Heart right ventricle (tissue), 16 donors: ENCODE measurements at regions not wholly inside any gene's neighbourhood (a gene's known extent, or its start where the extent isn't known, plus 50 kb on each side); places are given as distances from the start of the nearest gene placed in this dataset.

Experiments
- ATAC-seq, 8 donors: fragments of 200-7000 bp; cut with Tn5 transposase; one replicate each; pipeline ENCODE4 v1.9.1; 2020; ENCODE audit warnings: mild to moderate bottlenecking in 8 of 8, moderate library complexity in 8 of 8, moderate number of reproducible peaks in 1 of 8
- DNase-seq, 2 donors: peaks; one replicate each; pipeline ENCODE4 v3.0.0-alpha.2; 2020
- H3K27ac ChIP-seq, 10 donors: fragments of 200-600 bp; sonication (generic) in 2 of 10; one replicate each; pipeline versions ENCODE4 v1.5.0 to v1.8.0; 2020 to 2022; ENCODE audit warnings: mild to moderate bottlenecking in 3 of 10
- H3K27me3 ChIP-seq, 7 donors: fragments of 200-600 bp; one replicate each; pipeline ENCODE4 v1.8.0; 2021 to 2022; ENCODE audit warnings: mild to moderate bottlenecking in 2 of 7
- H3K36me3 ChIP-seq, 9 donors: fragments of 200-600 bp; sonication (generic) in 1 of 9; one replicate each; pipeline versions ENCODE4 v1.5.0 to v1.8.0; 2020 to 2022; ENCODE audit warnings: mild to moderate bottlenecking in 2 of 9
- H3K4me1 ChIP-seq, 9 donors: fragments of 200-600 bp; sonication (generic) in 1 of 9; one replicate each; pipeline versions ENCODE4 v1.5.0 to v1.8.0; 2020 to 2022; ENCODE audit warnings: mild to moderate bottlenecking in 4 of 9
- H3K4me3 ChIP-seq, 10 donors: fragments of 200-600 bp; sonication (generic) in 2 of 10; one replicate each; pipeline versions ENCODE4 v1.5.0 to v1.8.0; 2020 to 2022; ENCODE audit warnings: mild to moderate bottlenecking in 7 of 10, moderate library complexity in 2 of 10
- H3K9me3 ChIP-seq, 11 donors: fragments of 200-600 bp in 10 of 11; sonication (generic) in 2 of 11; one replicate each; pipeline versions ENCODE4 v1.5.0 to v1.8.0; 2013 to 2022; ENCODE audit warnings: mild to moderate bottlenecking in 2 of 11, control low read depth in 1 of 11, moderate library complexity in 1 of 11
- CTCF ChIP-seq, 9 donors: fragments of 200-600 bp; sonication (generic) in 2 of 9; IDR thresholded peaks; one replicate each; pipeline versions ENCODE4 v1.5.0 to v1.8.0; 2021 to 2022; ENCODE audit warnings: antibody characterized with exemption in 9 of 9, mild to moderate bottlenecking in 5 of 9, moderate library complexity in 1 of 9
- WGBS, 2 donors: extraction: QIAGEN DNeasy Blood & Tissue Kit; methylation state at CpG; one replicate each; pipeline ENCODE4 v1.1.7; 2013; ENCODE audit warnings: inconsistent platforms in 1 of 2; 5-methylcytosine and 5-hydroxymethylcytosine counted together
- intact Hi-C, 10 donors: fragments of 100-400 bp; cut with DNase I; formaldehyde crosslinking; loops; one replicate each; pipeline versions ENCODE4 v1.11.1 to v1.14.2; 2022
- donor health status: Arrhythmogenic right ventricular cardiomyopathy.
- donor health status: ischemic (EF 13 %, LVEDD 7.1; RV severe dilation, severe dysfunction).
- donor health status: healthy with polysubstance abuse.
- donor health status: DM: no; HTN: yes; CAD: no.
- donor health status: DM: no; HTN: no; CAD: no.
- donor health status: ischemic (EF 25% LVEDD 6.9; RV normal size, moderate dysfunction).
- donor health status: ischemic (EF 25% LVEDD 5.7; RV mildly dilated, moderate dysfunction).
- donor health status: healthy.
- donor health status: DM: yes; HTN: yes; CAD: no.
- donor health status: Ischemic cardiomyopathy.
- donor health status: ischemic (EF 35%, LVEDD 5.7; RV mildly dilated, moderate dysfunction).
- donor health status: nonischemic (EF 11% LVEDD 7.7; RV severe dilation, severe dysfunction).
- donor health status: DM: yes; HTN: yes; CAD: no.
- donor health status: PGD.
- donor health status: ischemic (EF 29% LVEDD 5.4; RV normal size, mild dysfunction).
- donor health status: nonischemic (EF 23%, LVEDD 6.1; RV moderate dilation, normal function).

GRCh38 chr14:51546603-51547258, 105.0 kb upstream of the FRMD6 start:
- Histone ChIP-seq H3K27me3 (no peaks in the 10 kb centered on the region), H3K4me1 (peaks cover 0 to 17% (median 3%) of the 10 kb centered on the region in 9 donors), H3K27ac (peak overlapping the region in 3 of 10 donors; percentile 10 to 33 (median 17)), H3K4me3 (no peak overlapping the region), H3K9me3 (no peaks in the 10 kb centered on the region), H3K36me3 (no peaks in the 10 kb centered on the region)
- DNase-seq (no peak), ATAC-seq (no peak)
- no peak for TF ChIP-seq CTCF (IDR thresholded peaks at IDR 0.05)
- 57 to 62% methylated on average over 2 of the region's 2 CpGs for WGBS, 2 donors
- intact Hi-C loops, result no loop called here

- DNase-seq (peak in 1 of 2 donors; percentile 40), ATAC-seq (peak; percentile 29 to 95 (median 85))
- WGBS, 2 donors, result 53 to 68% methylated on average over 3 of the region's 3 CpGs
- H3K36me3 ChIP-seq, result no peaks in the 10 kb centered on the region
- H3K27me3 ChIP-seq, result no peaks in the 10 kb centered on the region
- no peaks in the 10 kb centered on the region for H3K9me3 ChIP-seq
- H3K4me1 ChIP-seq, result peaks cover 0 to 17% (median 3%) of the 10 kb centered on the region in 9 donors
- no peak overlapping the region for H3K4me3 ChIP-seq
- intact Hi-C loops, result no loop called here
- no peak for TF ChIP-seq CTCF (IDR thresholded peaks at IDR 0.05)
- H3K27ac ChIP-seq, result peak overlapping the region in 3 of 10 donors; percentile 10 to 51 (median 17)
Measured at GRCh38 chr14:51547260-51547659, 104.5 kb upstream of the FRMD6 start.

- no peaks in the 10 kb centered on the region for H3K27me3 ChIP-seq
- no peaks in the 10 kb centered on the region for H3K36me3 ChIP-seq
- TF ChIP-seq CTCF (IDR thresholded peaks at IDR 0.05), result no peak
- 91 to 96% methylated on average over 2 of the region's 2 CpGs for WGBS, 2 donors
- no peak overlapping the region for H3K4me3 ChIP-seq
- peaks cover 0 to 17% (median 3%) of the 10 kb centered on the region in 9 donors for H3K4me1 ChIP-seq
- peak overlapping the region in 1 of 10 donors; percentile 51 for H3K27ac ChIP-seq
- no peak for DNase-seq
- intact Hi-C loops, result no loop called here
- no peaks in the 10 kb centered on the region for H3K9me3 ChIP-seq
- no peak for ATAC-seq
Measured at GRCh38 chr14:51547701-51548100, 104.0 kb upstream of the FRMD6 start.

- no peaks in the 10 kb centered on the region for H3K27me3 ChIP-seq
- peak overlapping the region in 1 of 10 donors; percentile 51 for H3K27ac ChIP-seq
- DNase-seq (no peak), ATAC-seq (no peak)
- H3K9me3 ChIP-seq, result no peaks in the 10 kb centered on the region
- no peak for TF ChIP-seq CTCF (IDR thresholded peaks at IDR 0.05)
- no peak overlapping the region for H3K4me3 ChIP-seq
- intact Hi-C loops, result no loop called here
- WGBS, 2 donors, result 94 to 96% methylated on average over 4 of the region's 4 CpGs
- peaks cover 0 to 17% (median 3%) of the 10 kb centered on the region in 9 donors for H3K4me1 ChIP-seq
- H3K36me3 ChIP-seq, result no peaks in the 10 kb centered on the region
Measured at GRCh38 chr14:51548187-51548586, 103.5 kb upstream of the FRMD6 start.
